Suppressor macrophage (primary cell): ENCODE measurements at regions not wholly inside any gene's neighbourhood (a gene's known extent, or its start where the extent isn't known, plus 50 kb on each side); places are given as distances from the start of the nearest gene placed in this dataset.

Source experiments
- DNase-seq, 4 experiments: peaks; one replicate each; pipeline ENCODE4 v3.0.0-alpha.2; 2020 to 2022

DNA sequence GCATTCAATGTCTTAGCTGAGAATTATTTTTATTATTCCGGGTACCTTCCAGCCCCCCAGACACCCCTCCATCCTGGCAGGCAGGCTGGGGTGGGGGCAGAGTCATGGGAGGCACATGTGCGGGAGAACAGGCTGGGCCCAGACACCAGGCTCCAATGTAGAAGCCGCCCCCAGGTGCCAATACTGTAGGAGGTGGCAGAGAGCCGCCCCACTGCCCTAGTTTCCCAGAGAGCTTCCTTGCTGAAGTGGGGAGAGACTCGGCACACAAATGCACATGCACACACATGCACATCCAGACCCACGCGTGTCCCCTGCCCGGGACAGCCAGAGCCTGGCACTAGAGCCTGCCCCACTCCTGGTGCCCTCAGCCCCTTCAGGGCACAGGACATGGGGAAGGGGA lies 98.4 kb upstream of the LINGO1 start:
- no peak for DNase-seq

DNA sequence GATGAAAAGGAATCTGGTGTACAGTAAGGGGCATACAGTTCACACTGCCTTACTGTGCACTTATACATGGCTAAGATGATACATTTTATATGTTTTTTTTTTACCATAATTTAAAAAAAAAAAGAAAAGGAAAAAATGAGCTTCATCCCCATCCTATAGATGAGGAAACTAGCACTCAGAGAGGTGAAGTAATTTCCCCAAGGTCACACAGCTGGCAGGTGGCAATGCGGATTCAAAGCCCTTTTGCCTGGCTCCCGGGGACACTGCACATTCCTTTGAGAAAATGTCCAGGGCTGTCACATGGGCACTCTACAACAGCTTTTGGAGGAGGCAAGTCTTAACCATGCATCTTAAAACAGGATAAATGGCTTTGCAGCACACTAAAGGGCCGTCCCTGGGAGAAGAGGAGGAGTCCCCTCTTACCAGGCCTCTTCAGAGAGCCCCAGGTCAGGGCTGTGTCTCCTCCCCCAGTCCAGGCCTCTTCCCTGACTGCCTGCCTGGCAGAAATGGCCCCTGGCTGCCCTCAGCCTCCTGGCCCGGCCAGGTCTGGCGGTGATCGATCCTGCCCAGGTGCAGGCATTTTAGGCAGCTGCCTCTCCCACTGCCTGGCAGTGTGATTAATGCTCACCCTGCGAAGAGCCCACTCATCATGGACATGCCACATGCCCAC lies 95.1 kb upstream of the LINGO1 start:
- DNase-seq = no peak

DNA sequence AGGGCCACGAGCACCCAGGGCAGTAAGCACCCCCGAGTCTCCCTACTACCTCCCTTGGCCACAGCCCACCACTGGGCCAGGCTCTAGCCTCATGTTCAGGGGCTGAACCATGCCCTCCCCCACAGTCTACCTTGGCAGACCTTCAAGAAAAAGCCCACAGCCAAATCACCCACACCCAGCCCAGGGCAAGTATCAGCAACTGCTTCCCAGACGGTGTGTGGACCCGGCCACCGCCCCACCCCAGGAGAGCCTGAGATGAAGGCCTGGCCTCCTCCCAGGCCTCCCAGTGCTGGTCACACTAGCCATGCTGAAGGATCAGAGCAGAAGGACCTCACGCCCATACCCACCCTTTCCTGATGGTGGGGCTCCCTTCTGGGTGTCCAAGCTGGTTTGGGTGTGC lies 92.0 kb upstream of the LINGO1 start:
- DNase-seq = no peak

DNA sequence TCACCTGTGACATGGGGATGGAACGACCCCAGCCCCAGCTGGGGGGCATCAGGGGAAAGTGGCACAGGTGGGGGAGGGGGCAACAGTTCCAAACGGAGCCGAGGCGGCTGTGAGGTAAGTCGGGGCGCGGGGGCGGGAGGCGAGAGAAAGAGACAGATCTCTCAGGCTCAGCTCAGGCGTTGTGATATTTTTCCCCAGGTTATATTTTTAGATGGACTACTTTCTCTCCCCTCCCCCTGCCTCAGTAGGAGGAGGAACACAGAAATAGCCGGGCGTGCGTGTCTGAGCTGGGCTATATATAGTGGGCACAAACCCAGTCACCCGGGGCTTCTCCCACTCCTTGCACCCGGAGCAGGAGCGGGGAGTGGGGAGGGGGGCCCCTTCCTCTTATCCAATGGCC lies 91.0 kb upstream of the LINGO1 start:
- no peak for DNase-seq

DNA sequence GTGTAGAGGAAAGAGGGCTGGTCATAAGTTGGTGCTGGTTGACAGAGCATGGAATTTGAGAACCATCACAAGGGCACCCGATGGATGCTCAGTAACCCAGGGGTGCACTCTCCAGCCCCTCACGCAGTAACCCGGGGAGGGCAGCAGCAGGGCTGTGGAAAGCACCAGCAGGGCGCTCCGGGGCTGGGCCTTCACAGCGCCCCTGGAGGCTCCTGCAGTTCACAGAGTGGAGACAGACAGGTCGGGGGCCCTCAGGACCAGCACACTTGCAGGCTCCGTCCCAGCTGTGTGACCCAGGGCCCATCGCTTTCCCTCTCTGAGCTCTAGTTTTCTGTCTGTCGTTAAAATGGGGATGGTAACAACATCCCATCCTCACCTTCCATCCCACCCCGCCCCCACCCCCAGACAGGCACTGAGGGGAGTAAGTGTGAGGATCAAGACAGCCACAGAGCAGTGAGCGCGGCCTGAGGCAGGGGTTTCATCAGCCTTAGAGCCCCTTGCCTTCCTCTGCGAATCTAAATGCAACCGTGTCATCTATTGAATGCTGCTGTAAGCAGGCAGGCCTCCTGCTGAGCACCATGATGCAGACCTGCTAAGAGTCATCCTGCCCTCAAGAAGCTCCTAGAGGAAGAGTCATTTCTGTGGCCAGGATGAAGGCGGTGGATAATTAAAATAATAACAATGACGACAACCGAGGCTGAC lies 90.2 kb upstream of the LINGO1 start:
- no peak for DNase-seq

DNA sequence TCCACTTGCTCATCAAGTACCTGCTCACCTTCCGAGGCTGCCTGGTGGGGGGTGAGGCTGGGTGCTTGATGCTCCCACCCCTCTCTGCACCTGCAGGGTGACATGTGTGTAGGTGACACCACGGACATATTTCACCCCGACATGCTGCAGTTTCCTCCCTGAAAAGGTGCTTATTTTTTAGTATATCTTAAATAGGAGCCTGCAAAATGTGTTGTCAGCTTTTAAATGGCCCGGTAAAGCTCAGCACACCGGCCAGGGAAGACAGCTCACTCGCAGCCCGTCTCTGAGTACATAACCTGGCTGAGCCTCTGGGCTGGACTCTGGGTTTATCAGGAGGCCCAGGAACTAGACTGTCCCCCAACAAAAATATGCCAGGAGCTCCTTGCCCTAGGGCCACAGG lies 89.3 kb upstream of the LINGO1 start:
- no peak for DNase-seq

DNA sequence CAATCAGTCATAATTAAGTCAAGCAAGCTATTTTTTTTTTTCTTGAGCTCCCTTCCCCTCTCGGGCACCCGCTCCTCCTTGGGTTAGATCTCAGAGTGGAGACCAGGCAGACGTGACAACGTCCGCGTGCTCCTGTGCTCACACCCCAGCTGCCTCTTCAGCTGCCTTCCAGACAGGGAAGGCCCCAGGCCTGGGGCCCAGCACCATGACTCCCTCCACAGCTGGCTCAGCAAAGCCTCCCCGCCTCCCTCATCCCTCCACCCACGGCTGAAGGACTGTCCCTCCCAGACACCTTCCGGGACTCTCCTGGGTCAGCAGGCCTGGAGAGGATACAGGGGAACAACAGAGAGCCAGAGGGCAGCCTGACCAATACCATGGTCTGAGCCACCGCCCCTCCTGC lies 87.9 kb upstream of the LINGO1 start:
- DNase-seq = no peak

DNA sequence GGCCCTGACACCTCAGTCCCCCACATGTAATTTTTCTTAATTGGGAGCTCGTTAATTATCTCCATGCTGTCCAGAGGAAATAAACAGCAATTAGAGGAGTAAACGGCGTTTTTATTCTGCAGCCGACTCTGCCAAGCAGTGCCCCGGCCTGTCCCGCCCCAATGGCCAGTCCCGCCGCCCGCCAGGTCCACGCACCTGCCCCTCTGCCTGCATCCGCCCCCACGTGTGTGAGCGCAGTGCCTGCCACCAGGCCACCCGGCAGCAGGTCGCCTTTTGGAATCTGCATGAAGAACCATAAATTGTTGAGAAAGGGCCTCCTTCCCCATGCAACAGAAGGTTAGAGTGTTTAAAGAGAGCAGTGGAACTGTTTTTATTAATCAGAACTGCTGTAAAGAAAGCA lies 87.5 kb upstream of the LINGO1 start:
- no peak for DNase-seq

DNA sequence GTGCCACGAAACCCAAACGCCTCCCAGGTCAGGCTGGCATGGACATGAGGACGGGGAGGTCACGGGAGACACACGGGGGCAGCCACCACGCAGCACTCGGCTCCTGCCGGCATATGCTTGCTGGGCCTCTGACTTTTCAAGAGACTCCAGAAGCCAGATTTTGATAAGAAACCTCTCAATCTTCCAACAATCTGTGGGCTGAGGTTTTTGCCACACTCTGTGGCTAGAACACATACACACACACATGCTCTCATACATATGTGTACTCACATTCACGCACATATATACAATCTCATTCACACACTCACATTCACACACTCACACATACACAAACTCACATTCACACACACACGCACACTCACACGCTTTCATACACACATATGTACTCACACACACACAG lies 86.7 kb upstream of the LINGO1 start:
- no peak for DNase-seq

DNA sequence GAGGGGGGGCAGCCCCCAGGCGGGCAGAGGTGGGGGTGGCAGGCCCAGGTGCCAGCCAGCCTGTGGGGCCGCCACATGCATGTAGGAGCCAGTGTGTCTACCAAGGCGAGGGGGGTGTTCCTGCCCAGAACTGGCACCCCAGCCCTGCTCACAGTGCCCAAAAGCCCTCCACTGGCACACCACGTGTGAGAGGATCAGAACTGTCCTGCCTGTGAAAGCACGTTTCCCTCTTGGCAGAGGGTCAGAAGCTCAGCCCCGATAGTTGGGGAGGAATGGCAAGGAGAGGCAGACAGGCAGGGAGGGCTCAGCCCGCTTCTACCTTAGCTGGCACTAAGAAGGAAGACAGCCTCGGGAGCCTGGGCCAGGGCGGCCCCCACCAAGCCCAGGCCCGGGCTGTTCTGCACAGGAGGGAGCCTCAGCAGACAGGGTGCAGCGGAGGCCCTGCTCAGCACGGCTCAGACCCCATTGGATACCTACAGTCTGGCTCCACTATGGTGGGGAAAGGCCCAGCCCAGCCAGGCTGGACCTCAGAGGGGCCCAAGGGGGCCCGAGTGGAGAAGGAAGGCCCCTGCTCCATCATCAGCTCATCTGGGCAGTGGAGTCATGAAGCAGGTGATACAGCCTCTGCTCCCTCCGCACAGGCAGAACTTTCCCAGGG lies 84.8 kb upstream of the LINGO1 start:
- DNase-seq = no peak

DNA sequence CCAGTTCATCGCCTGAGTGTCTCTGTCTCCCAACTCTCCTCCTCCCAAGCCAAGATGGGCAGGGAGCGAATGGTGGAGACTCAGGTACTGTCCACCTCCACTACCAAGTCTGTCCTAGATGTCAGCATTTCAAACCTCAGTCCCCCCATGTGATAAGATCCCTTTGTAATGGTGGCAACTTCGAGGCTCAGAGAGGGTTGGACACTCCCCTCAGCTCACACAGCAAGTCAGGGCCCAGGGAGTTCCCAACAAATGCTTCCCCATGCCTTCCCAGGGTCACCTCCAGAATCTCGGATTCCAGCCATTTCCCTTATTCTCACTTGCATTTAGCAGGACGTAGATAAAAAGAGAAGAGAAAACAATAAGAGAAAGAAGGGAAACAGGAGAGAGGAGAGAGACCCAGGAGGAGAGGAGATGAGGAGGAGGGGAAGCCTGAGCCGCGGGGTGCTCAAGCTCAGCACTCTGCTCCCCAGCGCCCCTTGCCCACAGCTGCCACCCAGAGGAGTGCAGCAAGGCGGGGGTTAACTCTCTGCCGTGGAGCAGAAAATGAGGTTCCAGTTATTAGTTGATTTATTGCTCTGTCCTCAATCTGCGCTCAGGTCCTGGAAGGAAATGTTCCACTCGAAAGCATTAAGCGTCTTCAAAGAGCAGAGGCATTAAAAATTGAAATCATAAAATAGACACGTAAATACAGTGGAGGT lies 84.1 kb upstream of the LINGO1 start:
- DNase-seq = no peak

DNA sequence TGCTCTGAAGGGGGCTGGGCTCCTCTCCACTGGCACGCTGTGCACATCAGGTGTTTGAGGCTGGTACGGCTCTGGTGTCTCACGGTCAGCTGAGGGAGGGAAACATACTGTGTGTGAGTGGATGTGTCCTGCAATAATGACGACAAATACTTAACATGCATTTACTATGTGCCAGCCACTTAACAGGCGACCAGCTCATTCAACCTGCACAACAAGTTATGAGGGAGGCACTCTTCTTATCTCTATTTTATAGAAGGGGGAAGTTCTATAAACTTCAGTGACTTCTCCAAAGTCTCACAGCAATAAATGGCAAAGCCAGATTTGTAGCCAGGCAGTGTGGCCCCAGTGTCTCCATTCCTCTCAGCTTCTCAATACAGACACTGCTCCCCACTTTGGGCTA lies 83.1 kb upstream of the LINGO1 start:
- DNase-seq = no peak

DNA sequence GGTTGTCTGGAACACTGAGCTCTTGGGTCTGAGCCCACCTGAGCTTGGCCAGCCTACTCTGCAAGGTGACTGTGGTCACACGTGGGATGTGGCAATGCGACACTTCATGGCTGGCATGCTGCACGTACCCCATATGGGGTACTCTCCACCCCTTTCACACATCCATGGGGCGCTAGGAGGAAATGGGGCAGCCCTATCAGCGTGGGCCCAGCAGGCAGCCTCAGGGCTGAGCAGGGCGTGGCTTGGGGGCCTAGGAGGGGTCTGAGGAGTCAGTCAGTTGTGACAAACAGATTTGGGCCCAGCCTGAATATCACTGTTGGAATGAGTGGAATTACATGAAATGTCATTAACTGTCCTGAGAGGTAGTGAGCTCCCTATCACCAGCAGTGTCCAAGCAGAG lies 82.3 kb upstream of the LINGO1 start:
- no peak for DNase-seq

DNA sequence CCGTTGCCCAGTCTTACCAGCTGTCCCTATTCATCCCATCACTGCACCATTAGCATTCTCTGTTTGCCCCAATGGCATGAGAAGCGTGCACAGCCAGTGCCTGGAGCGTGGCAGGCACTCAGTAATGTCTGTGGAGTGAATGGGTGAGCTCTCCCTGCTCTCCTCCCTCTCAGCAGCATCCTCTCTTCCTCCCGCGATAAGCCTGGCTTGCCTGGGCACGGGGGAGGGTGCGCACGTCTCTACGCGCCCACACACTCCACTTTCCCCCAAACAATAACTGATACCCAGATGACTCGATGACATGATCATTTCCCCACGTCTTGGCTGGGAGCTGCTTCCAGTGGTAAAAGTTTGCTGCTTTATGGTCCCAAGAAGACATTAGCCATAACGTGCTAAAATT lies 81.8 kb upstream of the LINGO1 start:
- DNase-seq = no peak

DNA sequence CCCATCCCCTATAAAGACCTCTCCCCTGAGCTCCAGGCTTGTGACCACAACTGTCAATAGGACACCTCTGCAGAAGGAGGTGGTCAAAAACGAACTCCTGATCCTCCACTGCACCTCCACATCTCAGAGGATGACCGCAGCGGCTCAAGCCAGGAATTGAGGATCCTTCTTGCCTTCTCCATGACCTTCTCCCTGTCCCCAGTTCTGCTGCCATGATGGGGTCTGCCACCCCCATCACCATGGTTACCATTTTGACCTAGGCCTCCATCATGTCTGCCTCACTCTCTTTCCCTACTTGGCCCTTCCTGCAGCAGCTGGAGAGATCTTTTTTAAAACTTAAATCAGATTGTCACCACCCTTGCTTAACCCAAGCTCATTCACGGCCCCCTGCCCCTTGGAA lies 81.3 kb upstream of the LINGO1 start:
- DNase-seq = no peak

DNA sequence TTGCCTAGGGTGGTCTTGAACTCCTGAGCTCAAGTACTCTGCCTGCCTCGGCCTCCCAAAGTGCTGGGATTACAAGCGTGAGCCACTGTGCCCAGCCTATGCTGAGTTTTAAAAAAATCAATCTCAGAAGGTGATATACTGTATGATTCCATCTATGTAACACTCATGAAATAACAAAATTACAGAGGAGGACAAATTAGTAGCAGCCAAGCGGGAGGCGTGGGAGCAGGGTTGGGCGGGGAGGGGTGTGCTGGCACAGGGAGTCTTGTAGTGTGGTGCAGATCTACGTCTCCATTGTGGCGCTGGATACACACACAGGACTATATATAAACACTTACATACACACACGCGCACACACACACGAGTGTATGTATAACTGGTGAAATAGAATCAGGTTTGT lies 80.6 kb upstream of the LINGO1 start:
- DNase-seq = no peak

DNA sequence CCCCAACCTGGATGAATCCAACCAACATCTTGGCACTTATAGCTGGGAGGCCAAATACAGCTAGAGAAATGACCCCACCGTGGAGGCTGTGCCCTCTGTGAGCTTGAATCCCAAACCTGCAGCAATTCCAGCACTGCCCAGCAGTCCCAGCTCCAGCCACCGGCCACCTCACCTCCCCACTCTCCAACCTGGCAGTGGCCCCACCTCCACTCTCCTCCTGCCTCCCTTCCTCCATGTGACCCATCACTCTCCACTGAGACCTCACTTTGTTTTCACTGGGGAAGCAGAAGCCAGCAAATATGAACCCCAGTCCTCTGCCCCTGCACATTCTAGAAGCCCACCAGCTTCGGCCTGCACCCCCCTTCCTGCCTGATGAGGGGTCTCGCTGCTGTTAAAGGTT lies 79.7 kb upstream of the LINGO1 start:
- DNase-seq = no peak

DNA sequence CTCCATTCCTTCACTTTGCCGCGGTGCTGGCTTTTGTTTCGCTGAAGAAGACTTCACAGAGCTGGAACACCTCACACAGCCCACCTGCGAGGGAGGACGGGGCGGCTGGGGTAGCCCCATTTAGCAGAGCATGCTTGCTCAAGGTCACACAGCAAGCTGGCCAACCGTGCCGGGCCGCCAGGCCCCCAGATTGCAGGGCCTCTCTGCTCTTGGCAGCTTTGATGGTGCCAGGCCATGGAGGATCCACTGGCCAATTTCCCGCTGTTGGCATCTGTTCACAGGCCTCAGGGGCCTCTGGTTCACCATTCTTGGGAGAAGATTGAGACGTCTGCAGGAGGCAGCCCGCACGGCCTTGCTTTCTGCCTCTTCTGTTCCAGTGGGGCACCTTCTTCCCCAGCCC lies 77.9 kb upstream of the LINGO1 start:
- DNase-seq = no peak

DNA sequence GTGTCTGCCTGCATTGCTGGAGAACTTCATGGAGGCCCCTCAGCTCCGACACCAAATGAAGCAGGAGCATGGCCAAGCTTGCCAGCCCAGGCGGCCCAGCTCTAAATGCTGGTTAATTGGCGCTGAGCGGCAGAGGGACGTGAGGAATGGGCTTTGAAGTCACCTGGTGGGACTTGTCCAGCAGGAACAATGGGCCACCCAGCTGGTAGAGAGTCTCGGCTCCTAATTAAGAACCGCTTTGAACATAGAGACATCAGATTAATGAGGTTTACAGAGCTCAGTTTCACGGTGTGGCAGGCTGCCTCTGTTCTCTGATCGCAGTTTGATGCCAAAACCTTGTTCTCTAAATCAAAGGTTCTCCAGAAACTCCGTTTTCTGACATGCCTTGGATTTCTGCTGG lies 77.5 kb upstream of the LINGO1 start:
- no peak for DNase-seq

DNA sequence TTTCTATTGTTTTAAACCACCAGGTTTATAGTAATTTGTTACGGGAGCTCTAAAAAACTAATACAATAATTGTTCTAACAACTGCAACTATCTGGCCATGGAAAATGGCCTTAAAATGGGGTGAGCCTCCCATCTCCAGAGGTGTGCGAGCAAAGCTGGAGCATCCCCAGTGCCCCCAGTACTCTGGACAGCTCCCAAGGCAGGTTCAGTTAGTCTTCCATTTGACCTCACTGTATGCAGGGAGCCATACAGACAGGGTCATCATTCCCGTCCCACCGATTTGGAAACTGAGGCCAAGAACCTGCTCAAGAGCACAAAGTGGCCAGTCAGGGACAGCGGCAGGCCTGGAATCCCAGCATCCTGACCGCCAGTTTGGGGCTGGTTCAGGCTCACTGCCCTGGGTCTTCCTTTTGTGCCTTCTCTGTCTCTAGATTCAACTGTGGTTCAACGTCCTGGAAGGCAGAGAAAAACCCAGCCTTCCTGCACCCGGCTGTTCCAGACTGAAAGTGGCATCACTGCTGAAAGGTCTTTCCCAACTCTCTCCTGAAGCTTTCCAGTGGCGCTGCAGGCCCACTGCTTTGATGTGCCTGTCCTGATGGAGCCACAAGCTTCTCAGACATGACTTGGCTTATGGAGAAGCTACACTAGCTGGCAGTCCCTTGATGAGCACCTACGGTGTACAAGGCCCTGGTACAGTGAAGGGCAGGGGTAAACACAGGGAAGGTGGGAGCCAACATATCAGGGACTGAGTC lies 76.6 kb upstream of the LINGO1 start:
- no peak for DNase-seq

DNA sequence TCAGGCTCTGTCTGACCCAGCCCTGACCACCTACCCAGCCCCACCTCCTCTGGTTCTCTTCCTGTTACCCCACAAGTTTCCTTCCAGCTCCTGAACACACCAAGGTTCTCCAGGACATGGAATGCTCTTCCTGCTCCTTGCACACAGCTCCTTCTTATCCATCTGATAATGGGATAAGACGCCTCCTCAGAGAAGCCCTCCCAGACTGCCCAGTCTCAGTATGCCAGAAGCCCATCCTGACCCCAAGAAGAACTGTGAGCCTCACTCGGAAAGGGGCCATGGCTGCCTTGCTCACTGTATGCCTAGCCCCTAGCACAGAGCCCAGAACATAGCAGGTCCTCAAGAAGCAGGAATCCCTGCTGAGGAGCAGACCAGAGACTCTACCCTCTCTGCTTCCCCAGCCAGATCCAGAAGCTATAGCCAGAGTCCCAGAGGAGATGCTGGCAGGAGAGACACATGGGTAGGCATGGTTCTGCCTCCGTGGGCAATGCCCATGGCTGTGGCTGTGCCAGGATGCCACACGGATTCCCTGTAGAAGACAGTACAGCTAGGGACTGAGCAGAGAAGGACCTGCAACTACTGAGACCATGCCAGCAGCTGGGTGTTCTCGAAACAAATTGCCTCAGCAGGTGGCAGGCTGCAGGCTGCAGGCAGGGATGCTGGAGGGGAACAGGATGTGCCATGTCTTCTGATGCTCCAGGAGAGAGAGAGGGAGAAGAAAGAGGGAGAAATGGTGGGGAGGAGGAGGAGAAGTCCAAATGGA lies 74.0 kb upstream of the LINGO1 start:
- no peak for DNase-seq
